ENCODE measurements at regions not wholly inside any gene's neighbourhood (a gene's known extent, or its start where the extent isn't known, plus 50 kb on each side); places are given as distances from the start of the nearest gene placed in this dataset.

GRCh38 chr7:159331462-159331861 is 186.8 kb upstream of the VIPR2 start (continued):
- TF ChIP-seq ZNF276 (CRISPR knock-in tag; IDR thresholded peaks at IDR 0.05; ENCODE audit: low read depth) = no peak

GRCh38 chr7:159329818-159330378 is 185.2 kb upstream of the VIPR2 start:
- Histone ChIP-seq H3K79me2 (ENCODE audit: insufficient read depth, low read length) (no peaks in the 10 kb centered on the region), H3K4me2 (ENCODE audit: low read depth, low read length) (no peak overlapping the region), H3K27me3 (ENCODE audit: control insufficient read depth in 1 of 2, insufficient read depth in 2 of 2, low read length in 2 of 2) (no peaks in the 10 kb centered on the region), H4K20me1 (ENCODE audit: insufficient read depth, low read length) (no peaks in the 10 kb centered on the region), H3K27ac (ENCODE audit: extremely low read length, insufficient read depth, low read length) (no peak overlapping the region), H3K36me3 (replicated peaks in 1 of 2; ENCODE audit: control insufficient read depth in 1 of 2, insufficient read depth in 2 of 2, low read length in 2 of 2) (no peaks in the 10 kb centered on the region), H2AFZ (ENCODE audit: low read length) (no peak overlapping the region), H3K9me3 (ENCODE audit: low read length) (peaks cover 54% of the 10 kb centered on the region), H3K4me1 (ENCODE audit: insufficient read depth, low read length) (no peaks in the 10 kb centered on the region), H3K9ac (ENCODE audit: insufficient read depth, low read depth, low read length) (no peak overlapping the region), H3K4me3 (replicated peaks in 1 of 3; ENCODE audit: insufficient read depth in 1 of 3, low read depth in 2 of 3, low read length in 3 of 3) (no peak overlapping the region)
- no peak for DNase-seq (ENCODE audit: low spot score)
- in situ Hi-C loops (cut with HindIII; ENCODE audit: extremely low pct_ligation_motif_present, low pct_unique_long_range_greater_than_20kb) (no loop called here), intact Hi-C loops (cut with micrococcal nuclease; ENCODE audit: unreplicated experiment) (no loop called here)
- BruUV-seq (replicated peaks) = no TSS peak
- FAIRE-seq = no peak
- TF ChIP-seq MTF2 (CRISPR knock-in tag; IDR thresholded peaks at IDR 0.05; ENCODE audit: borderline replicate concordance) = no peak
- no peak for TF ChIP-seq MTERF4 (CRISPR knock-in tag; IDR thresholded peaks at IDR 0.05)
- no peak for TF ChIP-seq EZH2 (conservative IDR thresholded peaks at IDR 0.05; ENCODE audit: low read depth, low read length)
- TF ChIP-seq ZMYM3 (CRISPR knock-in tag; IDR thresholded peaks at IDR 0.05) = no peak
- TF ChIP-seq BRCA1 (CRISPR knock-in tag; IDR thresholded peaks at IDR 0.05) = no peak
- no peak for TF ChIP-seq MBD4 (IDR thresholded peaks at IDR 0.05; ENCODE audit: borderline replicate concordance, low read length)
- TF ChIP-seq MED13 (CRISPR knock-in tag; IDR thresholded peaks at IDR 0.05) = no peak
- TF ChIP-seq NFE2L2 (IDR thresholded peaks at IDR 0.05; ENCODE audit: low read length) = no peak
- no peak for TF ChIP-seq HNRNPUL1 (IDR thresholded peaks at IDR 0.05; ENCODE audit: low read depth, low read length)
- TF ChIP-seq TBP (CRISPR knock-in tag; IDR thresholded peaks at IDR 0.05) = no peak
- no peak for TF ChIP-seq KLF9 (CRISPR knock-in tag; IDR thresholded peaks at IDR 0.05; ENCODE audit: low read depth)
- TF ChIP-seq TOE1 (CRISPR knock-in tag; IDR thresholded peaks at IDR 0.05) = no peak
- TF ChIP-seq ZNF766 (CRISPR knock-in tag; IDR thresholded peaks at IDR 0.05; ENCODE audit: borderline replicate concordance) = no peak
- TF ChIP-seq ZNF790 (CRISPR knock-in tag; IDR thresholded peaks at IDR 0.05; ENCODE audit: borderline replicate concordance) = no peak
- no peak for TF ChIP-seq ZNF362 (CRISPR knock-in tag; IDR thresholded peaks at IDR 0.05; ENCODE audit: borderline replicate concordance)
- no peak for ATAC-seq
- POLR2A ChIA-PET = no interaction called here
- CTCF ChIA-PET (ENCODE audit: low intra/inter-chr PET ratio, low total read pairs) = no interaction called here
